ENCODE measurements at regions not wholly inside any gene's neighbourhood (a gene's known extent, or its start where the extent isn't known, plus 50 kb on each side); places are given as distances from the start of the nearest gene placed in this dataset.

GRCh38 chr3:161859057-161859456 is 362.4 kb downstream of the OTOL1 start:
- no peak overlapping the region for H3K4me3 ChIP-seq (ENCODE audit: low read length)

GRCh38 chr3:161859865-161860450 is 363.4 kb downstream of the OTOL1 start:
- no peak overlapping the region; the same call in 1 of the 2 replicates for H2AFZ ChIP-seq (ENCODE audit: low read depth, low read length)
- TF ChIP-seq EZH2phosphoT487 (IDR thresholded peaks at IDR 0.05; ENCODE audit: low read depth) (no peak), CTCF (IDR thresholded peaks at IDR 0.05; ENCODE audit: low read depth, low read length) (no peak)
- no peak overlapping the region for H3K4me2 ChIP-seq (ENCODE audit: low read length)

More at GRCh38 chr3:161859057-161859456, 362.4 kb downstream of the OTOL1 start:
- no peak overlapping the region for H2AFZ ChIP-seq (ENCODE audit: low read depth, low read length)
- no peaks in the 10 kb centered on the region for H3K27me3 ChIP-seq (ENCODE audit: low read depth, low read length)
- no peaks in the 10 kb centered on the region for H3K79me2 ChIP-seq (ENCODE audit: low read length)
- H3K9me3 ChIP-seq (ENCODE audit: insufficient read depth, low read length) = no peaks in the 10 kb centered on the region
- TF ChIP-seq EZH2phosphoT487 (IDR thresholded peaks at IDR 0.05; ENCODE audit: low read depth) (no peak), CTCF (IDR thresholded peaks at IDR 0.05; ENCODE audit: low read depth, low read length) (no peak)
- no peaks in the 10 kb centered on the region for H3K36me3 ChIP-seq (replicated peaks; ENCODE audit: low read depth, low read length)
- H3K4me2 ChIP-seq (ENCODE audit: low read length) = no peak overlapping the region
- no peak overlapping the region for H3K27ac ChIP-seq (ENCODE audit: low read length)
- no peak overlapping the region for H3K9ac ChIP-seq (ENCODE audit: low read length)
- peaks cover 5% of the 10 kb centered on the region for H3K4me1 ChIP-seq (ENCODE audit: low read length)
- H4K20me1 ChIP-seq (ENCODE audit: insufficient read depth, low read length) = no peaks in the 10 kb centered on the region

GRCh38 chr3:161863775-161864174 is 367.2 kb downstream of the OTOL1 start:
- TF ChIP-seq CTCF (IDR thresholded peaks at IDR 0.05; ENCODE audit: low read depth, low read length) (no peak), EZH2phosphoT487 (IDR thresholded peaks at IDR 0.05; ENCODE audit: low read depth) (no peak)
- Histone ChIP-seq H3K27ac (ENCODE audit: low read length) (no peak overlapping the region), H3K4me3 (ENCODE audit: low read length) (no peak overlapping the region), H3K4me1 (ENCODE audit: low read length) (peaks cover 6% of the 10 kb centered on the region), H3K36me3 (replicated peaks; ENCODE audit: low read depth, low read length) (no peaks in the 10 kb centered on the region), H3K9ac (ENCODE audit: low read length) (no peak overlapping the region), H3K4me2 (ENCODE audit: low read length) (no peak overlapping the region), H3K9me3 (ENCODE audit: insufficient read depth, low read length) (no peaks in the 10 kb centered on the region), H3K79me2 (ENCODE audit: low read length) (no peaks in the 10 kb centered on the region), H4K20me1 (ENCODE audit: insufficient read depth, low read length) (no peaks in the 10 kb centered on the region), H2AFZ (ENCODE audit: low read depth, low read length) (no peak overlapping the region), H3K27me3 (ENCODE audit: low read depth, low read length) (no peaks in the 10 kb centered on the region)

More at GRCh38 chr3:161859865-161860450, 363.4 kb downstream of the OTOL1 start:
- Histone ChIP-seq H3K27ac (ENCODE audit: low read length) (no peak overlapping the region), H3K27me3 (ENCODE audit: low read depth, low read length) (no peaks in the 10 kb centered on the region), H3K4me3 (ENCODE audit: low read length) (no peak overlapping the region), H3K36me3 (replicated peaks; ENCODE audit: low read depth, low read length) (no peaks in the 10 kb centered on the region), H3K4me1 (ENCODE audit: low read length) (peaks cover 6% of the 10 kb centered on the region), H3K79me2 (ENCODE audit: low read length) (no peaks in the 10 kb centered on the region), H3K9me3 (ENCODE audit: insufficient read depth, low read length) (no peaks in the 10 kb centered on the region), H4K20me1 (ENCODE audit: insufficient read depth, low read length) (no peaks in the 10 kb centered on the region), H3K9ac (ENCODE audit: low read length) (no peak overlapping the region)

- Histone ChIP-seq H4K20me1 (ENCODE audit: insufficient read depth, low read length) (no peaks in the 10 kb centered on the region), H3K36me3 (replicated peaks; ENCODE audit: low read depth, low read length) (no peaks in the 10 kb centered on the region)
Observed at GRCh38 chr3:161866176-161866575, 369.6 kb downstream of the OTOL1 start.

More at GRCh38 chr3:161866176-161866575, 369.6 kb downstream of the OTOL1 start:
- Histone ChIP-seq H2AFZ (ENCODE audit: low read depth, low read length) (no peak overlapping the region), H3K4me3 (ENCODE audit: low read length) (no peak overlapping the region), H3K27me3 (ENCODE audit: low read depth, low read length) (no peaks in the 10 kb centered on the region), H3K27ac (ENCODE audit: low read length) (no peak overlapping the region), H3K79me2 (ENCODE audit: low read length) (no peaks in the 10 kb centered on the region), H3K9ac (ENCODE audit: low read length) (no peak overlapping the region), H3K9me3 (ENCODE audit: insufficient read depth, low read length) (no peaks in the 10 kb centered on the region), H3K4me1 (ENCODE audit: low read length) (peaks cover 6% of the 10 kb centered on the region), H3K4me2 (ENCODE audit: low read length) (no peak overlapping the region)
- no peak for TF ChIP-seq EZH2phosphoT487 (IDR thresholded peaks at IDR 0.05; ENCODE audit: low read depth)
- no peak for TF ChIP-seq CTCF (IDR thresholded peaks at IDR 0.05; ENCODE audit: low read depth, low read length)

Data from OCI-LY3 (cell line).